Esophagus squamous epithelium (tissue), 5 donors: ENCODE measurements at regions not wholly inside any gene's neighbourhood (a gene's known extent, or its start where the extent isn't known, plus 50 kb on each side); places are given as distances from the start of the nearest gene placed in this dataset.

Source experiments
- DNase-seq: peaks from one replicate; lab custom pipeline; 2025; lab: John Stamatoyannopoulos, UW
- H3K27ac ChIP-seq, 4 donors: fragments of 200-600 bp; sonication (generic); one replicate each; pipeline ENCODE4 v1.5.1; 2016 to 2019; ENCODE audit warnings: mild to moderate bottlenecking in 1 of 4
- H3K27me3 ChIP-seq, 4 donors: fragments of 200-600 bp; sonication (generic); 1 replicate in 3 of 4; 2 replicates in 1 of 4; pipeline versions ENCODE4 v1.5.1 to v1.6.0; 2017 to 2021; ENCODE audit warnings: antibody characterized with exemption in 1 of 4
- H3K36me3 ChIP-seq, 3 donors: fragments of 200-600 bp; sonication (generic); one replicate each; pipeline ENCODE4 v1.5.1; 2016 to 2019
- H3K4me1 ChIP-seq, 3 donors: fragments of 200-600 bp; sonication (generic); one replicate each; pipeline ENCODE4 v1.5.1; 2017 to 2019
- H3K4me3 ChIP-seq, 4 donors: fragments of 200-600 bp; sonication (generic); 1 replicate in 3 of 4; 2 replicates in 1 of 4; pipeline ENCODE4 v1.5.1; 2016 to 2019; ENCODE audit warnings: mild to moderate bottlenecking in 2 of 4, moderate library complexity in 1 of 4
- H3K9me3 ChIP-seq, 3 donors: fragments of 200-600 bp; sonication (generic); one replicate each; pipeline ENCODE4 v1.5.1; 2016 to 2019
- POLR2A ChIP-seq, 4 donors: fragments of 450-650 bp; IDR thresholded peaks; one replicate each; pipeline ENCODE4 v1.6.1; 2017; ENCODE audit warnings: antibody characterized with exemption in 4 of 4, mild to moderate bottlenecking in 4 of 4, moderate library complexity in 3 of 4
- WGBS, 2 donors: methylation state at CpG; one replicate each; pipeline ENCODE4 v1.1.5; 2018; 5-methylcytosine and 5-hydroxymethylcytosine counted together
- intact Hi-C: fragments of 100-400 bp; cut with DNase I; formaldehyde crosslinking; loops from one replicate; pipeline ENCODE4 v1.15.0; 2022
- TF ChIP-seq, protein P1 (sequence below), 6 experiments: fragments of 450-650 bp in 4 of 6; fragments of 200-600 bp in 2 of 6; sonication (generic) in 2 of 6; IDR thresholded peaks; one replicate each; pipeline ENCODE4 v1.5.1; 2016 to 2019; ENCODE audit warnings: antibody characterized with exemption in 6 of 6, mild to moderate bottlenecking in 4 of 6, moderate library complexity in 4 of 6
- donor health status: DM: yes; HTN: yes; CAD: no.

- H3K4me3 ChIP-seq: no peak overlapping the region
- no peaks in the 10 kb centered on the region for H3K27me3 ChIP-seq
- no peak overlapping the region for H3K27ac ChIP-seq
- H3K36me3 ChIP-seq: no peaks in the 10 kb centered on the region
- no peaks in the 10 kb centered on the region for H3K4me1 ChIP-seq
- DNase-seq: no peak
- 59 to 65% methylated on average over 8 to 10 of the region's 10 CpGs for WGBS, 2 donors
- TF ChIP-seq, protein P1, sequence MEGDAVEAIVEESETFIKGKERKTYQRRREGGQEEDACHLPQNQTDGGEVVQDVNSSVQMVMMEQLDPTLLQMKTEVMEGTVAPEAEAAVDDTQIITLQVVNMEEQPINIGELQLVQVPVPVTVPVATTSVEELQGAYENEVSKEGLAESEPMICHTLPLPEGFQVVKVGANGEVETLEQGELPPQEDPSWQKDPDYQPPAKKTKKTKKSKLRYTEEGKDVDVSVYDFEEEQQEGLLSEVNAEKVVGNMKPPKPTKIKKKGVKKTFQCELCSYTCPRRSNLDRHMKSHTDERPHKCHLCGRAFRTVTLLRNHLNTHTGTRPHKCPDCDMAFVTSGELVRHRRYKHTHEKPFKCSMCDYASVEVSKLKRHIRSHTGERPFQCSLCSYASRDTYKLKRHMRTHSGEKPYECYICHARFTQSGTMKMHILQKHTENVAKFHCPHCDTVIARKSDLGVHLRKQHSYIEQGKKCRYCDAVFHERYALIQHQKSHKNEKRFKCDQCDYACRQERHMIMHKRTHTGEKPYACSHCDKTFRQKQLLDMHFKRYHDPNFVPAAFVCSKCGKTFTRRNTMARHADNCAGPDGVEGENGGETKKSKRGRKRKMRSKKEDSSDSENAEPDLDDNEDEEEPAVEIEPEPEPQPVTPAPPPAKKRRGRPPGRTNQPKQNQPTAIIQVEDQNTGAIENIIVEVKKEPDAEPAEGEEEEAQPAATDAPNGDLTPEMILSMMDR (IDR thresholded peaks at IDR 0.05): no peak
- no peaks in the 10 kb centered on the region for H3K9me3 ChIP-seq
- intact Hi-C loops: no loop called here
Observed at GRCh38 chr2:22329211-22330154, 1055.5 kb upstream of the KLHL29 start.

DNA sequence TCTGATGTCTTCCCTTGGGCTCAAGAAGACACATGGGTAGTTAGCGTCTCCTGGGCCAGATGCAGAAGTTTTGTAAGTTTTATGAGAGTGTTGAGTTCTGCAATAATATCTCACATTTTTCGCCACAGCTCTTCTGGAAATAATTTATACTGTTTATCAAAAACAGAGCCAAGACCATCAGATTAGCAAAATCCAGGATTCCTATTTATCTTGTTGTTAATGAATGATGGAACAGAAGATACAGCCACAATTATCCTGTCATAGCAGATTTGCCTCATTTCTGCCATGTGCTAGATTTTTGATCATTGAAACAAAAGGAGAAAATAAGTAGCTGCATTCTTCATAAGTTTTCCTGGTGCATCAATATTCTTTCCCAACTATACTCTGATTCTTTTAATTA, 1048.6 kb upstream of the KLHL29 start:
- Histone ChIP-seq H3K36me3 (no peaks in the 10 kb centered on the region), H3K27ac (no peak overlapping the region), H3K4me1 (no peaks in the 10 kb centered on the region), H3K27me3 (no peaks in the 10 kb centered on the region), H3K9me3 (no peaks in the 10 kb centered on the region), H3K4me3 (no peak overlapping the region)
- TF ChIP-seq, protein P1 (IDR thresholded peaks at IDR 0.05): no peak
- TF ChIP-seq POLR2A (IDR thresholded peaks at IDR 0.05): no peak
- no peak for DNase-seq
- WGBS, 2 donors: 60 to 66% methylated on average over 2 of the region's 2 CpGs
- intact Hi-C loops: no loop called here

DNA sequence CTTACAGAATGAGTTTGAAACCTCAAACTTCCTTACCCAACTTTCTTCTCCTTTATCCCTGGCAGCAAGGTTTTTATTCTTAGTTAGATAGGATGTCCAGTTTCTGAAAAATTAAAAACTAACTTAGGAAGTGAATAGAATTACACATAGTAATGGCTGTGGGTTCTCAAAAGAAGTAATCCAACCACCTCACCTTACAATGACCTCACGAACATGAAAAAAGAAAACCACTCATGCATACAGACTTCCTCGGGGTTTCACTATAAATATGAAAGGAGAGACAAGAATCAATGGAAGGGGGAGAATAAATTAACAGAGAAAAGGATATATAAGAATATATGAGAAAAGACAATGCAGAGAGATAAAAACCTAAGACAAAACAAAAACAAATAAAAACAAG, 1044.3 kb upstream of the KLHL29 start:
- Histone ChIP-seq H3K4me3 (no peak overlapping the region), H3K4me1 (no peaks in the 10 kb centered on the region), H3K36me3 (no peaks in the 10 kb centered on the region), H3K27me3 (no peaks in the 10 kb centered on the region), H3K27ac (no peak overlapping the region), H3K9me3 (no peaks in the 10 kb centered on the region)
- 46% methylated on average over 2 of the region's 2 CpGs for WGBS, 2 donors
- TF ChIP-seq, protein P1 (IDR thresholded peaks at IDR 0.05): no peak
- TF ChIP-seq POLR2A (IDR thresholded peaks at IDR 0.05): no peak
- no peak for DNase-seq
- intact Hi-C loops: no loop called here

- intact Hi-C loops: no loop called here
- Histone ChIP-seq H3K27me3 (no peaks in the 10 kb centered on the region), H3K4me3 (no peak overlapping the region), H3K4me1 (no peaks in the 10 kb centered on the region), H3K9me3 (no peaks in the 10 kb centered on the region), H3K36me3 (no peaks in the 10 kb centered on the region), H3K27ac (no peak overlapping the region)
- DNase-seq: no peak
- TF ChIP-seq, protein P1 (IDR thresholded peaks at IDR 0.05): no peak
- no peak for TF ChIP-seq POLR2A (IDR thresholded peaks at IDR 0.05)
- WGBS, 2 donors: 55 to 78% methylated on average over 2 of the region's 2 CpGs
Observed at GRCh38 chr2:22347306-22347705, 1037.7 kb upstream of the KLHL29 start.

- H3K4me1 ChIP-seq: no peaks in the 10 kb centered on the region
- H3K27ac ChIP-seq: no peak overlapping the region
- no peak for DNase-seq
- WGBS, 2 donors: 81 to 85% methylated on average over 7 of the region's 7 CpGs
- TF ChIP-seq POLR2A (IDR thresholded peaks at IDR 0.05): no peak
- TF ChIP-seq, protein P1 (IDR thresholded peaks at IDR 0.05): no peak
- no peaks in the 10 kb centered on the region for H3K9me3 ChIP-seq
- no peak overlapping the region for H3K4me3 ChIP-seq
- intact Hi-C loops: no loop called here
- H3K36me3 ChIP-seq: no peaks in the 10 kb centered on the region
- H3K27me3 ChIP-seq: no peaks in the 10 kb centered on the region
Observed at GRCh38 chr2:22350621-22351020, 1034.4 kb upstream of the KLHL29 start.
